ENCODE measurements at regions not wholly inside any gene's neighbourhood (a gene's known extent, or its start where the extent isn't known, plus 50 kb on each side); places are given as distances from the start of the nearest gene placed in this dataset.
"Not testable (repeated sequence)": the region's sequence is repeated elsewhere in the genome, so short reads cannot be mapped to it uniquely, and the experiment has no call there.

- Histone ChIP-seq H3K4me3 (no peak overlapping the region), H3K4me1 (no peaks in the 10 kb centered on the region), H3K27ac (no peak overlapping the region), H3K36me3 (no peaks in the 10 kb centered on the region), H3K9me3 (replicated peaks) (no peaks in the 10 kb centered on the region), H3K27me3 (no peaks in the 10 kb centered on the region)
- no peak for DNase-seq
These were observed 548.7 kb upstream of the CADM1 start for GRCh38 chr11:116052603-116053547.

GRCh38 chr11:116051494-116051893 lies 547.3 kb upstream of the CADM1 start:
- H3K27ac ChIP-seq = no peak overlapping the region
- no peak for DNase-seq
- no peaks in the 10 kb centered on the region for H3K36me3 ChIP-seq
- H3K27me3 ChIP-seq = no peaks in the 10 kb centered on the region
- H3K4me1 ChIP-seq = no peaks in the 10 kb centered on the region
- no peak overlapping the region for H3K4me3 ChIP-seq
- no peaks in the 10 kb centered on the region for H3K9me3 ChIP-seq (replicated peaks)

- H3K36me3 ChIP-seq = no peaks in the 10 kb centered on the region
- no peak overlapping the region for H3K27ac ChIP-seq
- no peaks in the 10 kb centered on the region for H3K27me3 ChIP-seq
- H3K9me3 ChIP-seq (replicated peaks) = no peaks in the 10 kb centered on the region
- no peaks in the 10 kb centered on the region for H3K4me1 ChIP-seq
- no peak overlapping the region for H3K4me3 ChIP-seq
- no peak for DNase-seq
These were observed 545.2 kb upstream of the CADM1 start for GRCh38 chr11:116049383-116049782.

GRCh38 chr11:116046127-116046526 lies 541.9 kb upstream of the CADM1 start:
- H3K4me1 ChIP-seq = no peaks in the 10 kb centered on the region
- no peak overlapping the region for H3K4me3 ChIP-seq
- H3K27ac ChIP-seq = no peak overlapping the region
- no peaks in the 10 kb centered on the region for H3K27me3 ChIP-seq
- no peak for DNase-seq
- no peaks in the 10 kb centered on the region for H3K9me3 ChIP-seq (replicated peaks)
- no peaks in the 10 kb centered on the region for H3K36me3 ChIP-seq

GRCh38 chr11:116044941-116045340 lies 540.7 kb upstream of the CADM1 start:
- H3K4me1 ChIP-seq = no peaks in the 10 kb centered on the region
- H3K9me3 ChIP-seq (replicated peaks) = no peaks in the 10 kb centered on the region
- no peak for DNase-seq
- no peaks in the 10 kb centered on the region for H3K27me3 ChIP-seq
- no peaks in the 10 kb centered on the region for H3K36me3 ChIP-seq
- H3K4me3 ChIP-seq = no peak overlapping the region
- no peak overlapping the region for H3K27ac ChIP-seq

GRCh38 chr11:116044520-116044919 lies 540.3 kb upstream of the CADM1 start:
- Histone ChIP-seq H3K36me3 (no peaks in the 10 kb centered on the region), H3K9me3 (replicated peaks) (no peaks in the 10 kb centered on the region), H3K4me3 (no peak overlapping the region), H3K27me3 (no peaks in the 10 kb centered on the region), H3K4me1 (no peaks in the 10 kb centered on the region), H3K27ac (no peak overlapping the region)
- DNase-seq = no peak

- Histone ChIP-seq H3K36me3 (no peaks in the 10 kb centered on the region), H3K9me3 (replicated peaks) (no peaks in the 10 kb centered on the region)
These were observed 539.6 kb upstream of the CADM1 start for GRCh38 chr11:116043857-116044256.

GRCh38 chr11:116043059-116043458 lies 538.8 kb upstream of the CADM1 start:
- H3K36me3 ChIP-seq; H3K27me3 ChIP-seq; DNase-seq; H3K4me1 ChIP-seq; H3K4me3 ChIP-seq; H3K27ac ChIP-seq; H3K9me3 ChIP-seq (replicated peaks): not testable (repeated sequence)

More at GRCh38 chr11:116043857-116044256, 539.6 kb upstream of the CADM1 start:
- no peaks in the 10 kb centered on the region for H3K4me1 ChIP-seq
- no peak overlapping the region for H3K4me3 ChIP-seq
- no peaks in the 10 kb centered on the region for H3K27me3 ChIP-seq
- H3K27ac ChIP-seq = no peak overlapping the region
- DNase-seq = no peak

GRCh38 chr11:116042146-116042545 lies 537.9 kb upstream of the CADM1 start:
- Histone ChIP-seq H3K27me3 (no peaks in the 10 kb centered on the region), H3K9me3 (replicated peaks) (no peaks in the 10 kb centered on the region), H3K4me3 (no peak overlapping the region), H3K36me3 (no peaks in the 10 kb centered on the region), H3K27ac (no peak overlapping the region), H3K4me1 (no peaks in the 10 kb centered on the region)
- DNase-seq = no peak

- Histone ChIP-seq H3K4me3 (no peak overlapping the region), H3K27ac (no peak overlapping the region), H3K27me3 (no peaks in the 10 kb centered on the region), H3K36me3 (no peaks in the 10 kb centered on the region), H3K4me1 (no peaks in the 10 kb centered on the region), H3K9me3 (replicated peaks) (no peaks in the 10 kb centered on the region)
- no peak for DNase-seq
These were observed 533.6 kb upstream of the CADM1 start for GRCh38 chr11:116037861-116038260.

- H3K27me3 ChIP-seq = no peaks in the 10 kb centered on the region
- no peak overlapping the region for H3K4me3 ChIP-seq
- H3K9me3 ChIP-seq (replicated peaks) = no peaks in the 10 kb centered on the region
- no peaks in the 10 kb centered on the region for H3K4me1 ChIP-seq
- no peaks in the 10 kb centered on the region for H3K36me3 ChIP-seq
- no peak overlapping the region for H3K27ac ChIP-seq
- DNase-seq = peak; percentile 7 to 30
These were observed 531.8 kb upstream of the CADM1 start for GRCh38 chr11:116035977-116036376.

GRCh38 chr11:116033931-116034553 lies 529.8 kb upstream of the CADM1 start:
- Histone ChIP-seq H3K27ac (no peak overlapping the region), H3K36me3 (no peaks in the 10 kb centered on the region), H3K9me3 (replicated peaks) (no peaks in the 10 kb centered on the region), H3K4me3 (no peak overlapping the region), H3K27me3 (no peaks in the 10 kb centered on the region), H3K4me1 (no peaks in the 10 kb centered on the region)
- no peak for DNase-seq

GRCh38 chr11:116030697-116031331 lies 526.6 kb upstream of the CADM1 start:
- no peak overlapping the region for H3K4me3 ChIP-seq
- H3K36me3 ChIP-seq = no peaks in the 10 kb centered on the region
- H3K9me3 ChIP-seq (replicated peaks) = no peaks in the 10 kb centered on the region
- H3K4me1 ChIP-seq = no peaks in the 10 kb centered on the region
- DNase-seq = no peak
- no peaks in the 10 kb centered on the region for H3K27me3 ChIP-seq
- H3K27ac ChIP-seq = no peak overlapping the region

- not testable (repeated sequence) for H3K27ac ChIP-seq, DNase-seq
These were observed 524.3 kb upstream of the CADM1 start for GRCh38 chr11:116028506-116028905.

GRCh38 chr11:115999437-115999836 lies 495.2 kb upstream of the CADM1 start:
- Histone ChIP-seq H3K4me3 (no peak overlapping the region), H3K27ac (no peak overlapping the region), H3K36me3 (no peaks in the 10 kb centered on the region), H3K9me3 (replicated peaks) (no peaks in the 10 kb centered on the region), H3K4me1 (no peaks in the 10 kb centered on the region), H3K27me3 (no peaks in the 10 kb centered on the region)
- DNase-seq = no peak

More at GRCh38 chr11:116028506-116028905, 524.3 kb upstream of the CADM1 start:
- not testable (repeated sequence) for H3K4me1 ChIP-seq; H3K4me3 ChIP-seq; H3K36me3 ChIP-seq; H3K9me3 ChIP-seq (replicated peaks); H3K27me3 ChIP-seq

Measured in SJCRH30 (cell line).